ENCODE measurements at regions not wholly inside any gene's neighbourhood (a gene's known extent, or its start where the extent isn't known, plus 50 kb on each side); places are given as distances from the start of the nearest gene placed in this dataset.
"Not testable (repeated sequence)": the region's sequence is repeated elsewhere in the genome, so short reads cannot be mapped to it uniquely, and the experiment has no call there.

DNA sequence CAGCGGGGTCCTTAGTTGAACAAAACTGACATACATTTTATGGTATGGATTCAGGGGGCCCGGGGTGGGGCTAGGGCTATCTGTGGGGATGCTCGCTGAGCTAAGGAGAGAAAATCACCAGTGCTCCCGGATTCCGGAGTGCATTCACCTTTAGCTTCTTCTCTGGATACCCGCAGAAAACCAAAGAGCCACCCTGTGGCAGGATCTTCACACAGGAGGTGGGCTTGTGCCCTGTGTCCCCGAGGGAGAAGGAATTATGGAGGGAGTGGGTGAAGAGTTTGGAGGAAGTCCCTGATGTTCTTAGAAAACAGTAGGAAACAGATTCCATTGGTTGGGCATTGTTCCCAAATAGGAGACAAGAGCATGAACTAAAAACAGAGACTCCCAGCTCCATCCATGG is 385.2 kb upstream of the DEFB115 start:
- not testable (repeated sequence) for TF ChIP-seq POLR2A, POLR2AphosphoS5, TAF1 (IDR thresholded peaks at IDR 0.05; ENCODE audit: low read depth, low read length)
